Liver (tissue), 8 donors: ENCODE measurements at regions not wholly inside any gene's neighbourhood (a gene's known extent, or its start where the extent isn't known, plus 50 kb on each side); places are given as distances from the start of the nearest gene placed in this dataset.

Source experiments
- DNase-seq: peaks from one replicate; pipeline ENCODE4 v3.0.0-alpha.2; 2017; ENCODE audit warnings: low spot score
- H3K27ac ChIP-seq, 2 donors: one replicate each; pipeline ENCODE4 v1.7.0; 2013; ENCODE audit warnings: inconsistent platforms in 2 of 2, low read length in 2 of 2, control low read depth in 1 of 2, low read depth in 1 of 2, mild to moderate bottlenecking in 1 of 2
- H3K27me3 ChIP-seq, 4 donors: one replicate each; pipeline versions ENCODE4 v1.6.1 to v1.7.0; 2013; ENCODE audit warnings: low read length in 3 of 4, inconsistent platforms in 1 of 4, mild to moderate bottlenecking in 1 of 4, moderate library complexity in 1 of 4; ENCODE audit not compliant: control insufficient read depth in 4 of 4, insufficient read depth in 4 of 4
- H3K36me3 ChIP-seq, 4 donors: one replicate each; pipeline versions ENCODE4 v1.6.1 to v1.7.0; 2013; ENCODE audit warnings: low read length in 3 of 4, mild to moderate bottlenecking in 3 of 4, low read depth in 1 of 4, moderate library complexity in 1 of 4; ENCODE audit not compliant: control insufficient read depth in 4 of 4, insufficient read depth in 3 of 4
- H3K4me1 ChIP-seq, 4 donors: one replicate each; pipeline versions ENCODE4 v1.6.1 to v1.7.0; 2013; ENCODE audit warnings: low read length in 3 of 4, mild to moderate bottlenecking in 3 of 4, moderate library complexity in 1 of 4; ENCODE audit not compliant: control insufficient read depth in 4 of 4, insufficient read depth in 4 of 4
- H3K4me3 ChIP-seq, 3 donors: one replicate each; pipeline versions ENCODE4 v1.6.1 to v1.7.0; 2013; ENCODE audit warnings: low read length in 3 of 3, control low read depth in 1 of 3, low read depth in 1 of 3, mild to moderate bottlenecking in 1 of 3
- H3K9ac ChIP-seq, 2 donors: one replicate each; pipeline ENCODE4 v1.7.0; 2013; ENCODE audit warnings: low read length in 2 of 2, mild to moderate bottlenecking in 2 of 2, moderate library complexity in 2 of 2, control low read depth in 1 of 2, low read depth in 1 of 2
- H3K9me3 ChIP-seq, 4 donors: one replicate each; pipeline versions ENCODE4 v1.6.1 to v1.7.0; 2013; ENCODE audit warnings: low read length in 3 of 4; ENCODE audit not compliant: control insufficient read depth in 4 of 4
- ATF3 ChIP-seq: IDR thresholded peaks from 2 replicates; pipeline ENCODE4 v1.6.1; 2016; ENCODE audit warnings: antibody characterized with exemption
- CTCF ChIP-seq: fragments of 150-350 bp; IDR thresholded peaks from 2 replicates; pipeline ENCODE4 v1.5.1; 2017; ENCODE audit warnings: improper control_type of control experiment, low read depth, low read length; ENCODE audit not compliant: missing input control
- EGR1 ChIP-seq, 2 donors: IDR thresholded peaks; 2 replicates each; pipeline ENCODE4 v1.6.1; 2016 to 2018; ENCODE audit warnings: antibody characterized with exemption in 2 of 2, low read depth in 2 of 2
- FOXA1 ChIP-seq: IDR thresholded peaks from 2 replicates; pipeline ENCODE4 v1.6.1; 2016; ENCODE audit warnings: antibody characterized with exemption
- FOXA2 ChIP-seq: IDR thresholded peaks from 2 replicates; pipeline ENCODE4 v1.6.1; 2016; ENCODE audit warnings: antibody characterized with exemption
- GABPA ChIP-seq, 2 donors: IDR thresholded peaks in 1 of 2; conservative IDR thresholded peaks in 1 of 2; 2 replicates each; pipeline ENCODE4 v1.6.1; 2016; ENCODE audit warnings: antibody characterized with exemption in 2 of 2, mild to moderate bottlenecking in 1 of 2, moderate library complexity in 1 of 2
- HNF4A ChIP-seq, 2 donors: conservative IDR thresholded peaks; 2 replicates each; pipeline ENCODE4 v1.6.1; 2016; ENCODE audit warnings: antibody characterized with exemption in 2 of 2, mild to moderate bottlenecking in 2 of 2
- HNF4G ChIP-seq: IDR thresholded peaks from 2 replicates; pipeline ENCODE4 v1.6.1; 2016; ENCODE audit warnings: antibody characterized with exemption
- JUND ChIP-seq, 2 donors: IDR thresholded peaks; 2 replicates each; pipeline ENCODE4 v1.6.1; 2016; ENCODE audit warnings: antibody characterized with exemption in 2 of 2
- MAX ChIP-seq: IDR thresholded peaks from 2 replicates; pipeline ENCODE4 v1.6.1; 2016; ENCODE audit warnings: antibody characterized with exemption
- NR2F2 ChIP-seq: IDR thresholded peaks from 2 replicates; pipeline ENCODE4 v1.6.1; 2016; ENCODE audit warnings: antibody characterized with exemption
- RAD21 ChIP-seq, 2 donors: IDR thresholded peaks; 2 replicates each; pipeline ENCODE4 v1.6.1; 2016; ENCODE audit warnings: antibody characterized with exemption in 2 of 2, mild to moderate bottlenecking in 2 of 2
- REST ChIP-seq: IDR thresholded peaks from 2 replicates; pipeline ENCODE4 v1.6.1; 2016; ENCODE audit warnings: antibody characterized with exemption, mild to moderate bottlenecking
- RXRA ChIP-seq, 2 donors: IDR thresholded peaks; 2 replicates each; pipeline ENCODE4 v1.6.1; 2017 to 2018; ENCODE audit warnings: antibody characterized with exemption in 2 of 2, mild to moderate bottlenecking in 1 of 2
- SP1 ChIP-seq: IDR thresholded peaks from 2 replicates; pipeline ENCODE4 v1.6.1; 2018; ENCODE audit warnings: antibody characterized with exemption, mild to moderate bottlenecking
- TAF1 ChIP-seq: conservative IDR thresholded peaks from 2 replicates; pipeline ENCODE4 v1.6.1; 2016; ENCODE audit warnings: antibody characterized with exemption, mild to moderate bottlenecking
- YY1 ChIP-seq: IDR thresholded peaks from 2 replicates; pipeline ENCODE4 v1.6.1; 2016; ENCODE audit warnings: antibody characterized with exemption, mild to moderate bottlenecking
- ZBTB33 ChIP-seq: IDR thresholded peaks from 2 replicates; pipeline ENCODE4 v1.6.1; 2016; ENCODE audit warnings: antibody characterized with exemption
- WGBS: extraction: QIAGEN DNeasy Blood & Tissue Kit; methylation state at CpG from one replicate; pipeline ENCODE4 v1.1.7; 2013; 5-methylcytosine and 5-hydroxymethylcytosine counted together
- donor health status: healthy.
- donor health status: healthy.
- donor health status: healthy.
- donor health status: healthy.
- donor health status: healthy.

- no peaks in the 10 kb centered on the region for H3K27me3 ChIP-seq
- WGBS = 83% methylated on average over 4 of the region's 4 CpGs
- no peak for TF ChIP-seq SP1
- TF ChIP-seq RXRA (IDR thresholded peaks at IDR 0.05) = no peak
- no peak for TF ChIP-seq ZBTB33
- TF ChIP-seq MAX = no peak
- no peak for TF ChIP-seq EGR1 (IDR thresholded peaks at IDR 0.05; ENCODE audit: low read depth in 2 of 2)
- no peak for TF ChIP-seq GABPA (IDR thresholded peaks at IDR 0.05 in 1 of 2, conservative IDR thresholded peaks at IDR 0.05 in 1 of 2)
- TF ChIP-seq REST = no peak
- TF ChIP-seq HNF4A (conservative IDR thresholded peaks at IDR 0.05) = no peak
- TF ChIP-seq FOXA1 = no peak
- no peak for TF ChIP-seq FOXA2
- TF ChIP-seq YY1 = no peak
- TF ChIP-seq NR2F2 = no peak
- TF ChIP-seq RAD21 (IDR thresholded peaks at IDR 0.05) = no peak
- TF ChIP-seq ATF3 = no peak
- no peak for TF ChIP-seq TAF1
- no peak for TF ChIP-seq JUND (IDR thresholded peaks at IDR 0.05)
- no peak for TF ChIP-seq CTCF
- no peak for TF ChIP-seq HNF4G
Observed at GRCh38 chr14:58789736-58790135, 152.0 kb downstream of the DACT1 start.

GRCh38 chr14:58792416-58792815, 154.7 kb downstream of the DACT1 start:
- Histone ChIP-seq H3K27ac (no peak overlapping the region), H3K27me3 (no peaks in the 10 kb centered on the region), H3K4me3 (no peak overlapping the region), H3K4me1 (peaks cover 0 to 9% (median 4%) of the 10 kb centered on the region in 4 donors), H3K36me3 (no peaks in the 10 kb centered on the region), H3K9ac (no peak overlapping the region), H3K9me3 (no peaks in the 10 kb centered on the region)
- TF ChIP-seq ZBTB33 (no peak), MAX (no peak), FOXA2 (no peak), ATF3 (no peak), FOXA1 (no peak), RXRA (IDR thresholded peaks at IDR 0.05) (no peak), TAF1 (no peak), JUND (IDR thresholded peaks at IDR 0.05) (no peak), SP1 (no peak), NR2F2 (no peak), EGR1 (IDR thresholded peaks at IDR 0.05; ENCODE audit: low read depth in 2 of 2) (no peak)
- DNase-seq = no peak
- WGBS = 72% methylated on average over 3 of the region's 3 CpGs

More at GRCh38 chr14:58789736-58790135, 152.0 kb downstream of the DACT1 start:
- DNase-seq = no peak
- no peaks in the 10 kb centered on the region for H3K4me1 ChIP-seq
- H3K27ac ChIP-seq = no peak overlapping the region
- H3K4me3 ChIP-seq = no peak overlapping the region
- H3K36me3 ChIP-seq = no peaks in the 10 kb centered on the region
- no peak overlapping the region for H3K9ac ChIP-seq
- no peaks in the 10 kb centered on the region for H3K9me3 ChIP-seq
